ENCODE measurements at regions not wholly inside any gene's neighbourhood (a gene's known extent, or its start where the extent isn't known, plus 50 kb on each side); places are given as distances from the start of the nearest gene placed in this dataset.

DNA sequence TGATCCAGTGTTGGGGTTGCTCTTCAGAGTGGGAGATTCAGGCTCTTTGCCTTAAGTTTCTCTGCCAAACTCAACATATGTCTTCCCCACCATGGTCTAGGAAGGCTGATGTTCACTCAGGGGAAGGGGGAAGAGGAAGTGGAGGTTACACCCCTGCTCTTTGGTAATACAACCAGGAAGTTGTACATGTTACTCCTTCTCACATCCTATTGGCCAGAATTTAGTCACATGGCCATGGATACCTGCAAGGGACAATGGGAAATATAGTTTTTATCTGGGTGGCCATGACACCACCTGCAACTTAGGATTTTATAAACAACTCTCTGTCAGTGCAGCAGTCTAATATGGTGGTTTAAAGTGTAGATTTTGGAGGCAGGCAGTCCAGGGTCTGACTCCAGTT, 150.9 kb downstream of the TBX5 start:
- no peak for DNase-seq (ENCODE audit: low spot score in 2 of 2)
- H3K4me3 ChIP-seq: no peak overlapping the region
- TF ChIP-seq POLR2A (IDR thresholded peaks at IDR 0.05) (no peak), POLR2AphosphoS5 (IDR thresholded peaks at IDR 0.05) (no peak), EP300 (IDR thresholded peaks at IDR 0.05) (no peak)
- TF ChIP-seq, protein P1, sequence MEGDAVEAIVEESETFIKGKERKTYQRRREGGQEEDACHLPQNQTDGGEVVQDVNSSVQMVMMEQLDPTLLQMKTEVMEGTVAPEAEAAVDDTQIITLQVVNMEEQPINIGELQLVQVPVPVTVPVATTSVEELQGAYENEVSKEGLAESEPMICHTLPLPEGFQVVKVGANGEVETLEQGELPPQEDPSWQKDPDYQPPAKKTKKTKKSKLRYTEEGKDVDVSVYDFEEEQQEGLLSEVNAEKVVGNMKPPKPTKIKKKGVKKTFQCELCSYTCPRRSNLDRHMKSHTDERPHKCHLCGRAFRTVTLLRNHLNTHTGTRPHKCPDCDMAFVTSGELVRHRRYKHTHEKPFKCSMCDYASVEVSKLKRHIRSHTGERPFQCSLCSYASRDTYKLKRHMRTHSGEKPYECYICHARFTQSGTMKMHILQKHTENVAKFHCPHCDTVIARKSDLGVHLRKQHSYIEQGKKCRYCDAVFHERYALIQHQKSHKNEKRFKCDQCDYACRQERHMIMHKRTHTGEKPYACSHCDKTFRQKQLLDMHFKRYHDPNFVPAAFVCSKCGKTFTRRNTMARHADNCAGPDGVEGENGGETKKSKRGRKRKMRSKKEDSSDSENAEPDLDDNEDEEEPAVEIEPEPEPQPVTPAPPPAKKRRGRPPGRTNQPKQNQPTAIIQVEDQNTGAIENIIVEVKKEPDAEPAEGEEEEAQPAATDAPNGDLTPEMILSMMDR (IDR thresholded peaks at IDR 0.05): no peak
- H3K27ac ChIP-seq: no peak overlapping the region
- H3K9me3 ChIP-seq: no peaks in the 10 kb centered on the region
- no peaks in the 10 kb centered on the region for H3K4me1 ChIP-seq
- H3K36me3 ChIP-seq: no peaks in the 10 kb centered on the region
- peaks cover 13% of the 10 kb centered on the region for H3K27me3 ChIP-seq

DNA sequence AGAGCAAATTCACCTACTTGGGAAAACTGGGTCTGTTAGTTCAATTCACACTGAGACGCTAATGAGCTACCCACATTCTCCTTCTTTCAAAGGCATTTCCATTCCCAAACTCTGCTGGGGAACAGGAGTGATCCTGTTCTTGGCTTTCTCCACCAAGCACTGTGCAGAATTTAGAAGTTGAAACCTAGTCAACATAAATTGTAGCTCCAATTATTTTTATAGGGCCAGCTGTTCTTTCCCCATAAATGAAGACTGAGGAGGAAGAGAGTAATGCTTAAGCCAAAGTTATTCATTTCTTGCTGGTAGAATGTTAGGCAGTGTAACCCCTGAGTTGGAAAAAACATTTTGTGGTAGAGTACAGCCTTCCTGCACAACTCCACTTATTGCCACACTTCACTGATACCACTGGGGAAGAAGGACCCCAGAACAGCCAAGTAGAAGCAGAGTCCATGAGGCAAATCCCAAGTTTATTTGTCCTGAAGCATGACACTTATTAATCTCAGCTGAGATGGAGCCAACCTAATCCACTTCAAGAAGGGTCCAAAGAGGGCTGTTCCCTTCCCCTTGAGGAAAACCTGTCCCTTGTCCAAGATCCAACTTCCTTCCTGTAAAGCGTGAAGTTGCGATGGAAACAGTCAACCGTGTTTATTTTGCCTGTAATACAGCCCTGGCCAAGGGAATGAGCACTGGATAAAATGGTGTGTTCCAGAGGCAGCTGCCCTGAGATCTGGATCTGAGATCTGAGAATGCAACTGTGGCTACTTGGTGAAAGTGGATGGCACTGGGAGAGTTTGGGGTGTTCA, 151.8 kb downstream of the TBX5 start:
- no peak for TF ChIP-seq EP300 (IDR thresholded peaks at IDR 0.05)
- no peak for TF ChIP-seq POLR2AphosphoS5 (IDR thresholded peaks at IDR 0.05)
- TF ChIP-seq, protein P1 (IDR thresholded peaks at IDR 0.05): no peak
- no peak for TF ChIP-seq POLR2A (IDR thresholded peaks at IDR 0.05)
- H3K27ac ChIP-seq: no peak overlapping the region
- no peaks in the 10 kb centered on the region for H3K9me3 ChIP-seq
- no peak for DNase-seq (ENCODE audit: low spot score in 2 of 2)
- H3K4me3 ChIP-seq: no peak overlapping the region
- no peaks in the 10 kb centered on the region for H3K4me1 ChIP-seq
- WGBS: 78% methylated on average over 4 of the region's 4 CpGs
- H3K27me3 ChIP-seq: peaks cover 13% of the 10 kb centered on the region
- H3K36me3 ChIP-seq: no peaks in the 10 kb centered on the region

DNA sequence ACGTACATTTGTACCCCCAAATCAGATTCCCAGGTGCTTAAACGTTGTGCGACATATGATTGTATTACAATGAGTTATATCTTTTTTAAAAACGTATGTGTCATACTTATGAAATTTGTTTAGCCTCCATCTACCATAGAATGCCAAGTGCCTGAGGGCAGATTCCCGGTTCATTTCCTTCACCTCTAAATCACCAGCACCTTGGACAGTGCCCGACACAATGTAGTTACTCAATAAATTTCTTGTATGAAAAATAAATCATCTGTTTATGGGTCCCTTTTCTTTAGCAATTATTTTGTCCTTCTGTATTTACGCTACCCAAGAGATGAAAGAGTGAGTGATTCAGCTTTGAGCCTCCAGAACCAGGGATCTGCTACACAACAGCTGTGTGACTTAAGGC, 157.4 kb downstream of the TBX5 start:
- Histone ChIP-seq H3K27me3 (peaks cover 19% of the 10 kb centered on the region), H3K27ac (no peak overlapping the region), H3K4me1 (no peaks in the 10 kb centered on the region), H3K36me3 (no peaks in the 10 kb centered on the region), H3K9me3 (no peaks in the 10 kb centered on the region), H3K4me3 (no peak overlapping the region)
- TF ChIP-seq, protein P1 (IDR thresholded peaks at IDR 0.05): no peak
- no peak for TF ChIP-seq EP300 (IDR thresholded peaks at IDR 0.05)
- TF ChIP-seq POLR2A (IDR thresholded peaks at IDR 0.05): no peak
- no peak for DNase-seq (ENCODE audit: low spot score in 2 of 2)
- 53% methylated on average over 7 of the region's 7 CpGs for WGBS

DNA sequence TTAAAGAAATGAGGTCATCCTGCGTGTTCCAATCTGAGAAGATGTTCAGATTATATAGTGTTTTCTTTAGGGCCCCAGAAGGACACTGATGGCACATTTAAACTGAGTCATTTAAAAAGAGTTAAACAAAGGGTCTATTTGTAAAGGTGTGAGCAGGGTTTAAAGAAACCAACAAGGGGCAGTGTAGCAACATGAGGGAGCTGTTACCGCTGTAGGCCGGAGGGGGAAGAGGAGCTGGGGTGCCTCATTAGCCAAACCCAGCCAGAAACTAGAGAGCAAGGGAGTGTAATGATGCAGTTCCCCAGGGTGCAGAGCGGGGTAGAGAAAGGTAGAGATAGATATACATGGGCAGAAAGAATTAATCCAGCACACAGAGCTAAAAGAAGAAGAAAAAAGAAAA, 160.4 kb downstream of the TBX5 start:
- Histone ChIP-seq H3K27me3 (peaks cover 36% of the 10 kb centered on the region), H3K4me3 (no peak overlapping the region), H3K27ac (no peak overlapping the region), H3K9me3 (no peaks in the 10 kb centered on the region), H3K4me1 (no peaks in the 10 kb centered on the region), H3K36me3 (no peaks in the 10 kb centered on the region)
- WGBS: 29% methylated on average over 4 of the region's 4 CpGs
- DNase-seq (ENCODE audit: low spot score in 2 of 2): no peak
- TF ChIP-seq POLR2A (IDR thresholded peaks at IDR 0.05): no peak
- TF ChIP-seq EP300 (IDR thresholded peaks at IDR 0.05): no peak
- TF ChIP-seq POLR2AphosphoS5 (IDR thresholded peaks at IDR 0.05): no peak
- TF ChIP-seq, protein P1 (IDR thresholded peaks at IDR 0.05): no peak

DNA sequence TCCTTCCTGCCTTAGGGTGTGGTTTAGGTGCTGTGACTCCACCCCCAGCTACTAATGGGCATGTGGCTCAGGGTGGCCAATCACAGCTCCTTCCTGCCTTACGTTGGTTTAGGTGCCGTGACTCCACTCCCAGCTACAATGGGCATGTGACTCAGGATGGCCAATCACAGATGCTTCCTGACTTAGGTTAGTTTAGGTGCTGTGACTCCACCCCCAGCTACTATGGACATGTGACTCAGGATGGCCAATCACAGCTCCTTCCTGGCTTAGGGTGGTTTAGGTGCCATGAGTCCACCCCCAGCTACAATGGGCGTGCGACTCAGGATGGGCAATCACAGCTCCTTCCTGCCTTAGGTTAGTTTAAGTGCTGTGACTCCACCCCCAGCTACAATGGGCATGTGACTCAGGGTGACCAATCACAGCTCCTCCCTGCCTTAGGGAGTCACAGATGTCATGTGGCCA, 163.9 kb downstream of the TBX5 start:
- WGBS: 79% methylated on average over 4 of the region's 4 CpGs
- H3K4me3 ChIP-seq: no peak overlapping the region
- TF ChIP-seq POLR2A (IDR thresholded peaks at IDR 0.05) (no peak), EP300 (IDR thresholded peaks at IDR 0.05) (no peak), POLR2AphosphoS5 (IDR thresholded peaks at IDR 0.05) (no peak)
- TF ChIP-seq, protein P1 (IDR thresholded peaks at IDR 0.05): no peak
- peaks cover 56% of the 10 kb centered on the region for H3K27me3 ChIP-seq
- no peaks in the 10 kb centered on the region for H3K9me3 ChIP-seq
- no peak overlapping the region for H3K27ac ChIP-seq
- H3K4me1 ChIP-seq: no peaks in the 10 kb centered on the region
- no peaks in the 10 kb centered on the region for H3K36me3 ChIP-seq
- no peak for DNase-seq (ENCODE audit: low spot score in 2 of 2)
